ENCODE measurements at regions not wholly inside any gene's neighbourhood (a gene's known extent, or its start where the extent isn't known, plus 50 kb on each side); places are given as distances from the start of the nearest gene placed in this dataset.

GRCh38 chr2:239559417-239560261 lies 158.8 kb upstream of the HDAC4 start:
- ATAC-seq: no peak
- TF ChIP-seq ISL1 (CRISPR knock-in tag; IDR thresholded peaks at IDR 0.05) (no peak), ZC3H10 (CRISPR knock-in tag; IDR thresholded peaks at IDR 0.05) (no peak), CREB5 (CRISPR knock-in tag; IDR thresholded peaks at IDR 0.05; ENCODE audit: low read depth) (no peak), CSRNP3 (CRISPR knock-in tag; IDR thresholded peaks at IDR 0.05) (no peak), OSR1 (CRISPR knock-in tag; IDR thresholded peaks at IDR 0.05) (no peak), ZFP3 (CRISPR knock-in tag; IDR thresholded peaks at IDR 0.05) (no peak), ZNF70 (CRISPR knock-in tag; IDR thresholded peaks at IDR 0.05) (no peak), TOX (CRISPR knock-in tag; IDR thresholded peaks at IDR 0.05; ENCODE audit: borderline replicate concordance) (no peak), RARB (CRISPR knock-in tag; IDR thresholded peaks at IDR 0.05) (no peak), TCF4 (CRISPR knock-in tag; IDR thresholded peaks at IDR 0.05; ENCODE audit: borderline replicate concordance) (no peak), ZFP30 (CRISPR knock-in tag; IDR thresholded peaks at IDR 0.05) (no peak)

GRCh38 chr2:239558661-239559060 lies 157.8 kb upstream of the HDAC4 start:
- no peak for TF ChIP-seq ZNF70 (CRISPR knock-in tag; IDR thresholded peaks at IDR 0.05)
- no peak for TF ChIP-seq ZFP30 (CRISPR knock-in tag; IDR thresholded peaks at IDR 0.05)
- no peak for TF ChIP-seq ZNF8 (CRISPR knock-in tag; IDR thresholded peaks at IDR 0.05)
- TF ChIP-seq BACH2 (CRISPR knock-in tag; IDR thresholded peaks at IDR 0.05; ENCODE audit: borderline replicate concordance): no peak
- TF ChIP-seq CSRNP3 (CRISPR knock-in tag; IDR thresholded peaks at IDR 0.05): no peak
- TF ChIP-seq OSR1 (CRISPR knock-in tag; IDR thresholded peaks at IDR 0.05): no peak
- TF ChIP-seq CSDC2 (CRISPR knock-in tag; IDR thresholded peaks at IDR 0.05): no peak
- no peak for TF ChIP-seq ZC3H10 (CRISPR knock-in tag; IDR thresholded peaks at IDR 0.05)
- TF ChIP-seq ISL1 (CRISPR knock-in tag; IDR thresholded peaks at IDR 0.05): no peak
- TF ChIP-seq TOX (CRISPR knock-in tag; IDR thresholded peaks at IDR 0.05; ENCODE audit: borderline replicate concordance): no peak
- no peak for TF ChIP-seq ZFP3 (CRISPR knock-in tag; IDR thresholded peaks at IDR 0.05)
- no peak for TF ChIP-seq SNAI2 (CRISPR knock-in tag; IDR thresholded peaks at IDR 0.05)
- no peak for TF ChIP-seq GLIS3 (CRISPR knock-in tag; IDR thresholded peaks at IDR 0.05)
- ATAC-seq: no peak

GRCh38 chr2:239557516-239557915 lies 156.7 kb upstream of the HDAC4 start:
- no peak for ATAC-seq
- TF ChIP-seq ZNF70 (CRISPR knock-in tag; IDR thresholded peaks at IDR 0.05) (no peak), ESRRG (CRISPR knock-in tag; IDR thresholded peaks at IDR 0.05) (no peak), SNAI2 (CRISPR knock-in tag; IDR thresholded peaks at IDR 0.05) (no peak), RARB (CRISPR knock-in tag; IDR thresholded peaks at IDR 0.05) (no peak), CSDC2 (CRISPR knock-in tag; IDR thresholded peaks at IDR 0.05) (no peak), ZFP3 (CRISPR knock-in tag; IDR thresholded peaks at IDR 0.05) (no peak), CREB5 (CRISPR knock-in tag; IDR thresholded peaks at IDR 0.05; ENCODE audit: low read depth) (no peak), TCF4 (CRISPR knock-in tag; IDR thresholded peaks at IDR 0.05; ENCODE audit: borderline replicate concordance) (no peak), ZC3H10 (CRISPR knock-in tag; IDR thresholded peaks at IDR 0.05) (no peak)

- TF ChIP-seq ZC3H10 (CRISPR knock-in tag; IDR thresholded peaks at IDR 0.05): no peak
- ATAC-seq: no peak
Observed at GRCh38 chr2:239555571-239555905, 154.7 kb upstream of the HDAC4 start.

- TF ChIP-seq BACH2 (CRISPR knock-in tag; IDR thresholded peaks at IDR 0.05; ENCODE audit: borderline replicate concordance) (no peak), CREB5 (CRISPR knock-in tag; IDR thresholded peaks at IDR 0.05; ENCODE audit: low read depth) (no peak)
- no peak for ATAC-seq
Observed at GRCh38 chr2:239554766-239555570, 154.1 kb upstream of the HDAC4 start.
